Endothelial cell (in vitro differentiated cells): ENCODE measurements at regions not wholly inside any gene's neighbourhood (a gene's known extent, or its start where the extent isn't known, plus 50 kb on each side); places are given as distances from the start of the nearest gene placed in this dataset.

Experiments
- DNase-seq: peaks from one replicate; pipeline ENCODE4 v3.0.0; 2021; ENCODE audit warnings: low spot score
- H3K27ac Mint-ChIP-seq: one replicate; pipeline ENCODE4 v1.8.0; 2021; ENCODE audit warnings: mixed read lengths, inconsistent platforms; ENCODE audit not compliant: unreplicated experiment
- H3K27me3 Mint-ChIP-seq: one replicate; pipeline ENCODE4 v1.8.0; 2021; ENCODE audit warnings: mild to moderate bottlenecking, moderate library complexity, mixed read lengths, inconsistent platforms; ENCODE audit not compliant: unreplicated experiment
- H3K36me3 Mint-ChIP-seq: one replicate; pipeline ENCODE4 v1.8.0; 2021; ENCODE audit warnings: mild to moderate bottlenecking, low read depth, mixed read lengths, inconsistent platforms; ENCODE audit not compliant: unreplicated experiment
- H3K4me1 Mint-ChIP-seq: one replicate; pipeline ENCODE4 v1.8.0; 2021; ENCODE audit warnings: mild to moderate bottlenecking, mixed read lengths, inconsistent platforms; ENCODE audit not compliant: unreplicated experiment
- H3K4me3 Mint-ChIP-seq: one replicate; pipeline ENCODE4 v1.8.0; 2021; ENCODE audit warnings: mild to moderate bottlenecking, mixed read lengths, inconsistent platforms; ENCODE audit not compliant: unreplicated experiment
- H3K9me3 Mint-ChIP-seq: one replicate; pipeline ENCODE4 v1.8.0; 2021; ENCODE audit warnings: mixed read lengths, inconsistent platforms; ENCODE audit not compliant: unreplicated experiment
- CTCF ChIP-seq: fragments of 200-600 bp; sonication (generic); IDR thresholded peaks from one replicate; pipeline ENCODE4 v1.5.0; 2021; ENCODE audit warnings: antibody characterized with exemption; ENCODE audit not compliant: unreplicated experiment

GRCh38 chr9:120197605-120198004 is 382.4 kb downstream of the CDK5RAP2 start:
- H3K4me1 Mint-ChIP-seq: no peaks in the 10 kb centered on the region
- no peak for TF ChIP-seq CTCF
- H3K9me3 Mint-ChIP-seq: no peaks in the 10 kb centered on the region
- DNase-seq: no peak
- H3K36me3 Mint-ChIP-seq: no peaks in the 10 kb centered on the region
- no peaks in the 10 kb centered on the region for H3K27me3 Mint-ChIP-seq
- no peak overlapping the region for H3K27ac Mint-ChIP-seq
- no peak overlapping the region for H3K4me3 Mint-ChIP-seq

- DNase-seq: no peak
- Mint-ChIP-seq H3K4me3 (no peak overlapping the region), H3K27ac (no peak overlapping the region), H3K9me3 (no peaks in the 10 kb centered on the region), H3K27me3 (no peaks in the 10 kb centered on the region), H3K4me1 (no peaks in the 10 kb centered on the region), H3K36me3 (no peaks in the 10 kb centered on the region)
- TF ChIP-seq CTCF: no peak
Observed at GRCh38 chr9:120191141-120191540, 388.8 kb downstream of the CDK5RAP2 start.

GRCh38 chr9:120187758-120188157 is 392.2 kb downstream of the CDK5RAP2 start:
- Mint-ChIP-seq H3K27ac (no peak overlapping the region), H3K27me3 (no peaks in the 10 kb centered on the region), H3K4me3 (no peak overlapping the region), H3K4me1 (no peaks in the 10 kb centered on the region), H3K36me3 (no peaks in the 10 kb centered on the region), H3K9me3 (no peaks in the 10 kb centered on the region)
- DNase-seq: no peak
- no peak for TF ChIP-seq CTCF

GRCh38 chr9:120186276-120186675 is 393.7 kb downstream of the CDK5RAP2 start:
- no peak overlapping the region for H3K4me3 Mint-ChIP-seq
- no peak for TF ChIP-seq CTCF
- no peaks in the 10 kb centered on the region for H3K4me1 Mint-ChIP-seq
- H3K27ac Mint-ChIP-seq: no peak overlapping the region
- no peaks in the 10 kb centered on the region for H3K27me3 Mint-ChIP-seq
- no peaks in the 10 kb centered on the region for H3K9me3 Mint-ChIP-seq
- no peaks in the 10 kb centered on the region for H3K36me3 Mint-ChIP-seq
- no peak for DNase-seq

GRCh38 chr9:120184266-120184665 is 395.7 kb downstream of the CDK5RAP2 start:
- no peaks in the 10 kb centered on the region for H3K4me1 Mint-ChIP-seq
- no peaks in the 10 kb centered on the region for H3K9me3 Mint-ChIP-seq
- no peak for DNase-seq
- H3K27me3 Mint-ChIP-seq: no peaks in the 10 kb centered on the region
- no peaks in the 10 kb centered on the region for H3K36me3 Mint-ChIP-seq
- H3K27ac Mint-ChIP-seq: no peak overlapping the region
- no peak overlapping the region for H3K4me3 Mint-ChIP-seq
- TF ChIP-seq CTCF: no peak
